K562 (cell line): ENCODE measurements at regions not wholly inside any gene's neighbourhood (a gene's known extent, or its start where the extent isn't known, plus 50 kb on each side); places are given as distances from the start of the nearest gene placed in this dataset.
A peak's percentile ranks its signal among the peaks of the same experiment; 100 is the strongest.

Experiments
- ATAC-seq: fragments of 200-7000 bp; cut with Tn5 transposase; 3 replicates; pipeline ENCODE4 v1.9.1; 2020; ENCODE audit warnings: moderate library complexity
- BruUV-seq: library from RNA; stranded (reverse); fragments of 400-500 nt; replicated peaks from 2 replicates; lab custom pipeline; 2021; lab: Mats Ljungman, UMichigan
- CTCF ChIA-PET: fragments of 300-600 bp; formaldehyde crosslinking; extraction: SDS; loops from one replicate; lab custom pipeline; 2021; ENCODE audit warnings: low intra/inter-chr PET ratio; lab: Yijun Ruan, JAX
- POLR2A ChIA-PET: fragments of 300-600, 350-650 bp; sonication (Branson Sonifier 250); formaldehyde crosslinking; extraction: SDS; loops from one replicate; lab custom pipeline; 2021; ENCODE audit warnings: antibody characterized with exemption, inconsistent platforms; lab: Yijun Ruan, JAX
- DNase-seq, 4 experiments: peaks; one replicate each; pipeline versions ENCODE4 v3.0.0 to v3.0.0-alpha.2; 2011 to 2018; ENCODE audit warnings: low spot score in 3 of 4, mixed read lengths in 3 of 4; ENCODE audit errors: extremely low read depth in 1 of 4
- FAIRE-seq: peaks from 2 replicates; lab custom pipeline; 2011; peaks lifted over from hg19 to GRCh38; lab: Jason Lieb, UNC
- H2AFZ ChIP-seq: 2 replicates; pipeline ENCODE4 v1.6.0; 2011; ENCODE audit warnings: low read depth, low read length, control low read depth, inconsistent platforms
- H3K27ac ChIP-seq: fragments of 200-600 bp; 3 replicates; pipeline ENCODE4 v1.8.0; 2011; ENCODE audit warnings: low read depth, mild to moderate bottlenecking, control low read depth, inconsistent platforms, low read length, moderate library complexity, mixed read lengths; ENCODE audit errors: extremely low read depth
- H3K27me3 ChIP-seq, 2 experiments: fragments of 300-600 bp in 1 of 2; 2 replicates in 1 of 2; 3 replicates in 1 of 2; pipeline versions ENCODE4 v1.6.0 to v1.8.0; 2011; ENCODE audit warnings: inconsistent platforms in 2 of 2, low read length in 2 of 2, mild to moderate bottlenecking in 1 of 2, mixed read lengths in 1 of 2, moderate library complexity in 1 of 2; ENCODE audit not compliant: control insufficient read depth in 2 of 2, insufficient read depth in 2 of 2
- H3K36me3 ChIP-seq: fragments of 300-600 bp; 3 replicates; pipeline ENCODE4 v1.8.0; 2011; ENCODE audit warnings: mild to moderate bottlenecking, low read length, inconsistent platforms; ENCODE audit not compliant: control insufficient read depth, insufficient read depth
- H3K4me1 ChIP-seq, 2 experiments: fragments of 200-600 bp in 1 of 2; replicated peaks in 1 of 2; 2 replicates in 1 of 2; 3 replicates in 1 of 2; pipeline versions ENCODE4 v1.5.1 to v1.8.0; 2011; ENCODE audit warnings: inconsistent platforms in 2 of 2, low read length in 2 of 2, mild to moderate bottlenecking in 1 of 2, mixed read lengths in 1 of 2, moderate library complexity in 1 of 2; ENCODE audit not compliant: control insufficient read depth in 2 of 2, insufficient read depth in 2 of 2
- H3K4me2 ChIP-seq: 2 replicates; pipeline ENCODE4 v1.6.1; 2011; ENCODE audit warnings: low read length, control low read depth, inconsistent platforms, mixed read lengths; ENCODE audit not compliant: insufficient read depth
- H3K4me3 ChIP-seq: fragments of 200-600 bp; sonication (generic), shearing (Covaris generic); 2 replicates; pipeline ENCODE4 v1.5.1; 2016; ENCODE audit warnings: control low read depth, inconsistent platforms
- H3K79me2 ChIP-seq: fragments of 200-600 bp; 3 replicates; pipeline ENCODE4 v1.8.0; 2011; ENCODE audit warnings: low read length, inconsistent platforms; ENCODE audit not compliant: control insufficient read depth, insufficient read depth
- H3K9ac ChIP-seq, 2 experiments: 2 replicates each; pipeline versions ENCODE4 v1.6.0 to v1.6.1; 2011; ENCODE audit warnings: low read depth in 2 of 2, low read length in 2 of 2, control low read depth in 1 of 2, inconsistent platforms in 1 of 2, mild to moderate bottlenecking in 1 of 2, mixed read lengths in 1 of 2; ENCODE audit not compliant: insufficient read depth in 1 of 2
- H3K9me1 ChIP-seq: one replicate; pipeline ENCODE4 v1.6.0; 2011; ENCODE audit warnings: inconsistent platforms, mild to moderate bottlenecking, low read length, moderate library complexity; ENCODE audit not compliant: control insufficient read depth, insufficient read depth
- H3K9me3 ChIP-seq: replicated peaks from 2 replicates; pipeline ENCODE4 v1.5.1; 2011; ENCODE audit warnings: low read depth, low read length, inconsistent platforms; ENCODE audit not compliant: control insufficient read depth, insufficient read depth
- H4K20me1 ChIP-seq: replicated peaks from 2 replicates; pipeline ENCODE4 v1.6.1; 2011; ENCODE audit warnings: low read length, inconsistent platforms, mixed read lengths; ENCODE audit not compliant: control insufficient read depth, insufficient read depth
- CHD2 ChIP-seq: IDR thresholded peaks from 2 replicates; pipeline ENCODE4 v1.6.1; 2011; ENCODE audit warnings: low read depth, low read length
- KDM2B ChIP-seq: fragments of 250-450 bp; sonication (Bioruptor Pico); IDR thresholded peaks from 2 replicates; pipeline ENCODE4 v1.8.0; 2021; ENCODE audit warnings: mild to moderate bottlenecking, moderate library complexity
- RBM22 ChIP-seq: fragments of 200-400 bp; formaldehyde crosslinking; IDR thresholded peaks from 2 replicates; pipeline ENCODE4 v1.6.1; 2018; ENCODE audit warnings: low read length, low read depth; ENCODE audit not compliant: poor library complexity, severe bottlenecking
- RUNX1 ChIP-seq: sonication (generic); IDR thresholded peaks from 2 replicates; pipeline ENCODE4 v1.6.1; 2016; ENCODE audit warnings: antibody characterized with exemption, low read depth
- ZNF316 ChIP-seq: fragments of 450-650 bp; IDR thresholded peaks from 2 replicates; pipeline ENCODE4 v1.6.1; 2016
- ZNF76 ChIP-seq: fragments of 250-450 bp; sonication (Bioruptor Pico); IDR thresholded peaks from 2 replicates; pipeline ENCODE4 v1.4.0; 2020; ENCODE audit warnings: mild to moderate bottlenecking, moderate library complexity, borderline replicate concordance
- ZSCAN32 ChIP-seq: fragments of 450-650 bp; formaldehyde crosslinking; IDR thresholded peaks from 2 replicates; pipeline ENCODE4 v1.4.0; 2020; ENCODE audit warnings: mild to moderate bottlenecking, moderate library complexity
- ZZZ3 ChIP-seq: fragments of 450-650 bp; IDR thresholded peaks from 2 replicates; pipeline ENCODE4 v1.6.1; 2016; ENCODE audit warnings: antibody characterized with exemption, mild to moderate bottlenecking, moderate library complexity
- WGBS: fragments of 100-300 bp; shearing (Covaris generic); methylation state at CpG from one replicate; pipeline ENCODE4 v1.1.6; 2016; ENCODE audit warnings: low coverage, mixed read lengths; ENCODE audit not compliant: insufficient coverage; ENCODE audit errors: missing lambda C conversion rate; 5-methylcytosine and 5-hydroxymethylcytosine counted together
- in situ Hi-C: fragments of 300-500 bp; cut with MboI; formaldehyde crosslinking; loops from 4 replicates; pipeline ENCODE4 v1.15.0; 2018; ENCODE audit warnings: inconsistent platforms, mixed read lengths
- intact Hi-C: fragments of 100-400 bp; cut with micrococcal nuclease; formaldehyde crosslinking; loops from 2 replicates; pipeline ENCODE4 v1.14.2; 2022

- Histone ChIP-seq H3K4me1 (no peaks in the 10 kb centered on the region), H3K4me2 (no peak overlapping the region), H4K20me1 (no peaks in the 10 kb centered on the region), H3K79me2 (no peaks in the 10 kb centered on the region), H3K27me3 (no peaks in the 10 kb centered on the region), H3K9me3 (no peaks in the 10 kb centered on the region), H2AFZ (no peak overlapping the region), H3K27ac (no peak overlapping the region), H3K4me3 (no peak overlapping the region), H3K9ac (no peak overlapping the region), H3K9me1 (no peaks in the 10 kb centered on the region), H3K36me3 (no peaks in the 10 kb centered on the region)
- DNase-seq (no peak), FAIRE-seq (no peak), ATAC-seq (no peak)
- CTCF ChIA-PET = no interaction called here
- 0% methylated on average over 5 of the region's 5 CpGs for WGBS
- POLR2A ChIA-PET = no interaction called here
- in situ Hi-C loops (no loop called here), intact Hi-C loops (no loop called here)
- TF ChIP-seq ZSCAN32 (no peak), RUNX1 (no peak), CHD2 (no peak), ZZZ3 (no peak), ZNF76 (CRISPR knock-in tag) (no peak), KDM2B (CRISPR knock-in tag) (no peak)
- no TSS peak for BruUV-seq
These were observed 86.0 kb upstream of the MAPK4 start for GRCh38 chr18:50473881-50474280.

- ChIA-PET CTCF (no interaction called here), POLR2A (no interaction called here)
- Histone ChIP-seq H3K9ac (no peak overlapping the region), H2AFZ (no peak overlapping the region), H3K4me3 (no peak overlapping the region), H3K9me3 (no peaks in the 10 kb centered on the region), H3K27ac (no peak overlapping the region), H3K27me3 (no peaks in the 10 kb centered on the region), H3K79me2 (no peaks in the 10 kb centered on the region), H4K20me1 (no peaks in the 10 kb centered on the region), H3K4me1 (no peaks in the 10 kb centered on the region), H3K4me2 (no peak overlapping the region), H3K36me3 (no peaks in the 10 kb centered on the region)
- no TSS peak for BruUV-seq
- in situ Hi-C loops = no loop called here
- ATAC-seq = no peak
- WGBS = 6% methylated on average over 3 of the region's 4 CpGs
- FAIRE-seq = no peak
- DNase-seq = no peak
- TF ChIP-seq RBM22 (no peak), ZNF316 (0 out of 2 replicates have a peak, but pooled peaks have one; percentile 14)
- TF ChIP-seq, all 486 proteins: peak for 1
- intact Hi-C loops = no loop called here
- no peaks in the 10 kb centered on the region for H3K9me1 ChIP-seq
These were observed 84.2 kb upstream of the MAPK4 start for GRCh38 chr18:50475538-50476193.
